Esophagus squamous epithelium (tissue), 4 donors: ENCODE measurements at regions not wholly inside any gene's neighbourhood (a gene's known extent, or its start where the extent isn't known, plus 50 kb on each side); places are given as distances from the start of the nearest gene placed in this dataset.

Experiments
- POLR2A ChIP-seq, 4 donors: fragments of 450-650 bp; IDR thresholded peaks; one replicate each; pipeline ENCODE4 v1.6.1; 2017; ENCODE audit warnings: antibody characterized with exemption in 4 of 4, mild to moderate bottlenecking in 4 of 4, moderate library complexity in 3 of 4
- TF ChIP-seq, protein P1 (sequence below), 6 experiments: fragments of 450-650 bp in 4 of 6; fragments of 200-600 bp in 2 of 6; sonication (generic) in 2 of 6; IDR thresholded peaks; one replicate each; pipeline ENCODE4 v1.5.1; 2016 to 2019; ENCODE audit warnings: antibody characterized with exemption in 6 of 6, mild to moderate bottlenecking in 4 of 6, moderate library complexity in 4 of 6

DNA sequence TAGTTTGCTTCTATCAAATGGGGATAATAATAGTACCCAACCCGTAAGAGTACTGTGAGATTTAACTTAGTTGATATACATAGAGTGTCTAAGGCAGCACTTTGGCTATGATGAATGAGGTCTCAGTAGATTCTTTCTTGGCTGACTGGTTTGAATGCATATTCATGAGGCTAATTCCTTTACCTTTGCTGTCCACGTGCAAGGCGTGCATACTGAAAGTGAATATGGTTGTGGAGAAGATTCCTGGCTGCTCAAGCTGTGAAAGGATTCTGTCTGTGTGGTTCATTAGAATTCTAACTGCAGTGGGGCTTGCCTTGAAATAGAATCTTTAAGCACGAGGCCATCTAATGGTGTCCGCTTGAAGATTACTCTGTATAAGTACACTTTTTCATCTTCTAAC, 110.3 kb downstream of the SEC23IP start:
- TF ChIP-seq, protein P1, sequence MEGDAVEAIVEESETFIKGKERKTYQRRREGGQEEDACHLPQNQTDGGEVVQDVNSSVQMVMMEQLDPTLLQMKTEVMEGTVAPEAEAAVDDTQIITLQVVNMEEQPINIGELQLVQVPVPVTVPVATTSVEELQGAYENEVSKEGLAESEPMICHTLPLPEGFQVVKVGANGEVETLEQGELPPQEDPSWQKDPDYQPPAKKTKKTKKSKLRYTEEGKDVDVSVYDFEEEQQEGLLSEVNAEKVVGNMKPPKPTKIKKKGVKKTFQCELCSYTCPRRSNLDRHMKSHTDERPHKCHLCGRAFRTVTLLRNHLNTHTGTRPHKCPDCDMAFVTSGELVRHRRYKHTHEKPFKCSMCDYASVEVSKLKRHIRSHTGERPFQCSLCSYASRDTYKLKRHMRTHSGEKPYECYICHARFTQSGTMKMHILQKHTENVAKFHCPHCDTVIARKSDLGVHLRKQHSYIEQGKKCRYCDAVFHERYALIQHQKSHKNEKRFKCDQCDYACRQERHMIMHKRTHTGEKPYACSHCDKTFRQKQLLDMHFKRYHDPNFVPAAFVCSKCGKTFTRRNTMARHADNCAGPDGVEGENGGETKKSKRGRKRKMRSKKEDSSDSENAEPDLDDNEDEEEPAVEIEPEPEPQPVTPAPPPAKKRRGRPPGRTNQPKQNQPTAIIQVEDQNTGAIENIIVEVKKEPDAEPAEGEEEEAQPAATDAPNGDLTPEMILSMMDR (IDR thresholded peaks at IDR 0.05) = no peak
- TF ChIP-seq POLR2A (IDR thresholded peaks at IDR 0.05) = no peak
